Left kidney (tissue), 1 donor: ENCODE measurements at regions not wholly inside any gene's neighbourhood (a gene's known extent, or its start where the extent isn't known, plus 50 kb on each side); places are given as distances from the start of the nearest gene placed in this dataset.
"Not testable (repeated sequence)": the region's sequence is repeated elsewhere in the genome, so short reads cannot be mapped to it uniquely, and the experiment has no call there.

ENCODE experiments used
- DNase-seq: peaks from one replicate; pipeline ENCODE4 v3.0.0-alpha.2; 2013

- no peak for DNase-seq
Observed at GRCh38 chr4:120299631-120300030, 233.0 kb upstream of the MAD2L1 start.

- no peak for DNase-seq
Observed at GRCh38 chr4:120293341-120293740, 226.7 kb upstream of the MAD2L1 start.

DNA sequence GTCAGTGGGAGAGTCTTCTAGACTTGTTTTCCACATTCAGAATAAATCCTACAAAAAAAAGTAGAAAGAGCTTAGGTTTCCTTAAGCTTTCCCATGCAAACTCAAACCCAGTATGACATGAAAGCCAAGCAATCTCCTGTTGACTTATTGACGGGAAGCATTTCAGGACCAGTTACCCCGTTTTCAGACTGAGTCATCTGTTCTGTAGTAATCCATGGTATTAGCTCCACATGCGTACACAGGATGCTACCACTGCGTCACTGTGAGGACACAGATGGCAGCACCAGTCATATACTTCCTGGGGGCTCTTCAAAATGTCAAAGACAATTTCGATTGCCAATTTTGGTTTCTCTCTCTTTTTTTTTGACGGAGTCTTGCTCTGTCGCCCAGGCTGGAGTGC is 224.9 kb upstream of the MAD2L1 start:
- DNase-seq, result no peak

- DNase-seq, result no peak
Observed at GRCh38 chr4:120290553-120290952, 223.9 kb upstream of the MAD2L1 start.

GRCh38 chr4:120286813-120287212 is 220.2 kb upstream of the MAD2L1 start:
- DNase-seq, result no peak

DNA sequence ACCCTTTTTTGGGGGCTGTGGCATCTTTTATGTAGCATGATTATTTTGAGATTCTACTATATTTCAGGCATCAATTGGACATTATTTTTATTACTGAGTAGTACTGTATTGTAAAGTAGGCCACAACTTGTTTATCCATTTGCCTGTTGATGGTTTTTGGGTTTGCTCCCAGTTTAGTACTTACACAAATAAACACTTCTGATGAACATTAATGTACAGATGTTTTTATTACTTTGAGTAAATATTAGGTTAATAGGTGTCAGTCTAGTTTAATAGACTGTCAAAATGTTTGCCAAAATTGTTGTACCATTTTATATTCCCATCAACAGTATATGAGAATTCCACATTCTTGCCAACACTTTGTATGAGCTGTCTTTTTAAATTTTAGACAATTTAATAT is 214.9 kb upstream of the MAD2L1 start:
- DNase-seq, result no peak

- DNase-seq, result no peak
Observed at GRCh38 chr4:120277391-120277790, 210.7 kb upstream of the MAD2L1 start.

DNA sequence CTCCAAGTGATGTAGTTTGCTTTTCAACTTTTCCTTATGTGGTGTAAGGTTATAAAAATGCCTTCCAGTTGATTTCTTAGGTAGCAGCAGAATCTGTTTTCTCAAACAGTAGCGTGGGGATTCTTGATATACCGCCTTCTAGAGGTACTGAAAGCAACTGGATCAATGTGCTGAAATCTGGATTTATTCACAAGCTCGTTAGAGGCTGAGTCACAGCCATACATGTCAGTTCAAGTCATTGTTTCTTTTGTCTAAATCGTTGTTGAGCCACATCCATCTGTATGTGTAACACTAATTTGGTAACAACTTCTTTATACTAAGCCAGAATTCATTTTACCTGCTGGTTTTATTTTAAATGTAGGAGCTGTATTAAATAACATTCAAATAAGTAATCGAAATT is 200.0 kb upstream of the MAD2L1 start:
- DNase-seq, result no peak

DNA sequence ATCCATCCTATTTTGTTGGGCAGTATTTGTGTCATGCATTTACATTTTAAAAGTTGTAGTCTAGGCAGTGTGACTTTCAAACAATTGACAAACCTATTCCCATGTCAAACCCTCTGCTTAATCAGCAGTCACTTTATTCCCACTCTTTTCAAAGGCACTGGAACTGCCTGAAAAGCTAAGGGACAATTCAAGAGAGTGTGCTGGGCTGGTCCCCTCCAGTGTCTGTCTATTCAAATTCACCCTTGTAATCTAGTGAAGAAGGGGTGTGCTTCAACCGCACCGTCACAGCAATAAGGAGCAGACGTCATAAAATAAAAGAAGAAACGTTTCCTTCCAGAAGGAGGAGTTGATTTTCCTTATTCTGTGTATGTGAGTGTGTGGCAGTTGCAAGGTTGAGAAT is 197.0 kb upstream of the MAD2L1 start:
- no peak for DNase-seq

DNA sequence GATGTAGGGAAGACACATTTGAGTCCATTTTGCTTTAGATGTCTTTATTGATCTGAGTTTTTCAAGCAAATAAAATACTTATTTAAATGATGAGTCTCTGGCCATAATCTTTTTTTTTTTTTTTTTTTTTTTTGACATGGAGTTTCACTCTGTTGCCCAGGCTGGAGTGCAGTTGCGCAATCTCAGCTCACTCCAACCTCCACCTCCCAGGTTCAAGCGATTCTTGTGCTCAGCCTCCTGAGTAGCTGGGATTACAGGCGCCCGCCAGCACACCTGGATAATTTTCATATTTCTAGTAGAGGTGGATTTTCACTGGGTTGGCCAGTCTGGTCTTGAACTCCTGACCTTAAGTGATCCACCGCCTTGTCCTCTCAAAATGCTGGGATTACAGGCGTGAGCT is 194.5 kb upstream of the MAD2L1 start:
- no peak for DNase-seq

GRCh38 chr4:120256112-120256775 is 189.6 kb upstream of the MAD2L1 start:
- not testable (repeated sequence) for DNase-seq

DNA sequence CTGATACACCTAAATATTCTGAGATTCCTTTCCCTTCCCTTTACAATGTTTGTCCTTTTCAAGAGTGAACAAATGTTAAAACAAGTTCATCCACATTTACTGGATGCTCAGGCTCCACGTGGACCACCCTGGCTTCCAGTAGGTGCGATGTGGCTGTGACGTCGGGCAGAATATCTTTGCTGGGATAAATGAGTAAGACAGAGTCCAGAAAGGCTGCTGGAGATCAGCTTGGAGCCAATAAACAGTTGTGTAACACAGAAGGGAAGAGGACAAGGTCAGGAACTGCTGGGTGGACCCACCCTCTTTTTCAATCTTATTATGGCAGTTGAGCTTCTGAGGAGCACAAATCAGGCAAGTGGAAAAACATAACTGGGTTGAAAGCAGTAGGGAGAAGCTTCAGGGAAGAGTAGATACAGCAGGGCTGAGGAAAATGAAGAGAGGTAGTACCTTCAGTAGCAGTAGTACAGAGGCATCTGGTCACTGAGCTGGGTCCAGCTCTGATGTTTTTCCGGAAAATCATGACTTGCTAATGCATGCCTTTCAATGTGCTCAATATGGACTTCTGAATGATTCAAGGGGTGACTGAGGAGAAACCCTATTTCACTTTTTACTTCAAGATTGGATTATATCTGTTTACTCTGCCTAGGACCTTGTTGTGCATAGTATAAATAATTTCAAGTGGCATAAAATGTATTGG is 171.8 kb upstream of the MAD2L1 start:
- DNase-seq, result no peak

DNA sequence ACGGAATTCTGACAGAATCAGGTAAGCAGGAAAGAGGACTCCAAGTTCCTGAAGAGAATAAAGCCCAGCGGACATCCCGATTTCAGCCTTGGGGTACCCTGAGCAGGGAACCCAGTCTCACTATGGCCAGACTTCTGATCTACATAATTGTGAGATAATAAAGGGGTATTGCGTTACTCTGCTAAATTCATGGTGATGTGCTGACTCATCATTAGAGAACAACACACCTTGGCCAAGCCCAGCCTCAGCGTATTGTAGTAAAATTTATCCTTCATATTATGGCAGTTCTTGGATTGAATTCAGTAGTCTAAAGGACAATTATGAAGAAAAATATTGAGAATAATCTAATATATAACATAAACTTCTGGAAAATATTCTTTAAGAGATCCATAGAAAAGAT is 170.2 kb upstream of the MAD2L1 start:
- no peak for DNase-seq

- DNase-seq, result no peak
Observed at GRCh38 chr4:120232050-120232449, 165.4 kb upstream of the MAD2L1 start.

DNA sequence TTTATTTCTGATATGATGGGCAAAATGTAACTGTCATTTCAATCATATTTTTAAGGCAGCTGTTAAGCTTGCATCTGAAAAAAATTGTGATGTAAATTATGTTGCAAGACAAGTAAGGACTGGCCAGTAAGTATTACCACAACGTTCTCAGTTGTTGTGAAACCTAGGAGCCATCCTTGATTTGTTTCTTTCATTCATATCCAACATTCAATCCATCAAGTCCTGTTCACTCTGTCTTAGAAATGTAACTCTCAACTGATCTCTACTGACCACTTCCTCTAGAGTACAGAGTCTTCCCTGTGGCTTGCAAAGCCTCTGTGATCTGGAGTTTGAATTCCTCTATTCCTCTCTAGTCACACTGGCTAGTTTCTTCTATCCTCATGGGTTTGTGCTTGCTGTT is 161.4 kb upstream of the MAD2L1 start:
- no peak for DNase-seq

GRCh38 chr4:120227554-120227953 is 160.9 kb upstream of the MAD2L1 start:
- no peak for DNase-seq

DNA sequence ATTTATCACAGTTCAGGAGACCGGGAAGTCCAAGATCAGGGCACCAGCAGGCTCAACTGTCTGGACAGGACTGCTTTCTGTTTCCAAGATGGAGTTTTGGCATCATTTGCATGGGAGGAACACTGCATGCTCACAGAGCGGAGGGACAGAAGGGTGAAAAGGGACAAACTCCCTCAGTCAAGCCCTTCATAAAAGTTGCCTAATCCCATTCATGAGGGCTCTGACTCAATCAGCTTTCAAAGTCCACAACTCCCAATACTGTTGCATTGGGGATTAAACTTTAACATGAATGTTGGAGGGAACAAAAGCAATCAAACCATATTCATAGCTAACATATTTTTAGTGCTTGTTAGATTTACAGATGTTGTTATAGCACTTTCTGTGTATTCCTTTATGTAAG is 158.9 kb upstream of the MAD2L1 start:
- DNase-seq, result no peak

- no peak for DNase-seq
Observed at GRCh38 chr4:120218981-120219380, 152.3 kb upstream of the MAD2L1 start.

DNA sequence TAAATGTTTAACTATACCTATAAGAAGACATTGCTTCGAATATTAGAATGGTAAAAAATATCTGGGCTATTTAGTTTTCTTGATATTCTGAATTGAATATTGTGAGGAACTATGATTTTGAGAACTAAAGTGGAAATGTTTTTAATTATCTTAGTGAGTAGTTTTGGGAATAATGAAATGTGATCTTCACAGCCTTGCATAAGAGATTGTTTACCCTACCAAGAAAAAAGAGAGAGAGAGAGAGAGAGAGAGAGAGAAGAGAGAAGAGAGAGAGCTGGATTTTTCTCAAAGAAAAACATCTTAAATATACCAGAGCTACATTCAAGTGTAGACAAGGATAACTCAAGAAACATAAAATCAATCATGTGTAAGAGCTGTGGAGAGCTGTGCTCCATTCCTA is 148.7 kb upstream of the MAD2L1 start:
- DNase-seq, result no peak

DNA sequence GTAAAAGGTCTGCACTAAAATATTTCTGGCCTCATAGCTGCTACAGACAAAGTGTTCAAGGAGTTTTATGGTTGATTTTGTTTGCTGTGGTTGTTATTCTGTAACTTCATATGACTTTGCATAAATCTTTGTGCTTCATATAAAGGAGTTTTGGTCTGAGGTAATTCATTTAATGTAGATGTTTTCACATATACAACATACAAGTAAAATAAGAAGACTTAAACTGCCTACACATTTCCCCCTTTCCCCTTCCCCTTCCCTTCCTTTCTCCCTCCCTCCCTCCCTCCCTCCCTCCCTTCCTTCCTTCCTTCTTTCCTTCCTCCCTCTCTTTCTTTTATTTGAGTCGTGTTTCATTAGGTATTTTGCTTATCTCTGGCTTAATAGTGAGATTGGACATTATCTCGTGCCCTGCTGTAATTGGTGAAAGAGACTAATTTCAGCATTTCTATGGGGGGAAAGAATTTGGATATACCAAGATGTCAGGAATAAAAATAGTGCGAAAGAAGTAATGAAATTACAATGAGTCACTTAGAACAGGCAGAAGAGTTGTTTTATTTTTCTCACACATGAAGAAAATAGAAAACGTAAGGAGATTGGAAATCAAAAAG is 144.9 kb upstream of the MAD2L1 start:
- no peak for DNase-seq

- no peak for DNase-seq
Observed at GRCh38 chr4:120209706-120210105, 143.1 kb upstream of the MAD2L1 start.

DNA sequence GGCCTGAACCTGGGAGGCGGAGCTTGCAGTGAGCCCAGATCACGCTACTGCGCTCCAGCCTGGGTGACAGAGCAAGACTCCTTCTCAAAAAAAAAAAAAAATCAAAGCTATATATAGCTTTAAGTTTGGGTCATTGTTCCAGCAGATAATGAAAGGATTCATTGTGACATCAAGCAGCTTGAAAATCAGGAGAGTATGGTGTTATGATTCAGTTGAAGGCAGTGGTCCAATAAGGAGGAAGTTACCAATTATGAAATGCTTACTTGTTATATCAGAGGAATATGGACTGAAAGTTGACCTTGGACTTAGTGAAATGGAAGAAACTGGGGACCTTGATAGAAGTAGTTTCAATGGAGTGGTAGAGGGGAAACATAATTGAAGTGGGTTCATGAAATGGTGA is 140.4 kb upstream of the MAD2L1 start:
- no peak for DNase-seq

- DNase-seq, result no peak
Observed at GRCh38 chr4:120202222-120202621, 135.6 kb upstream of the MAD2L1 start.
